DMS 273 treated with DMSO at 0.1 percent for 48 hours (cell line): ENCODE measurements at regions not wholly inside any gene's neighbourhood (a gene's known extent, or its start where the extent isn't known, plus 50 kb on each side); places are given as distances from the start of the nearest gene placed in this dataset.
"Not testable (repeated sequence)": the region's sequence is repeated elsewhere in the genome, so short reads cannot be mapped to it uniquely, and the experiment has no call there.

Experiments used
- DNase-seq: peaks from one replicate; lab custom pipeline; 2025; lab: John Stamatoyannopoulos, UW

- DNase-seq, result no peak
These were observed 166.0 kb downstream of the VEGFA start for GRCh38 chr6:43935921-43936439.

DNA sequence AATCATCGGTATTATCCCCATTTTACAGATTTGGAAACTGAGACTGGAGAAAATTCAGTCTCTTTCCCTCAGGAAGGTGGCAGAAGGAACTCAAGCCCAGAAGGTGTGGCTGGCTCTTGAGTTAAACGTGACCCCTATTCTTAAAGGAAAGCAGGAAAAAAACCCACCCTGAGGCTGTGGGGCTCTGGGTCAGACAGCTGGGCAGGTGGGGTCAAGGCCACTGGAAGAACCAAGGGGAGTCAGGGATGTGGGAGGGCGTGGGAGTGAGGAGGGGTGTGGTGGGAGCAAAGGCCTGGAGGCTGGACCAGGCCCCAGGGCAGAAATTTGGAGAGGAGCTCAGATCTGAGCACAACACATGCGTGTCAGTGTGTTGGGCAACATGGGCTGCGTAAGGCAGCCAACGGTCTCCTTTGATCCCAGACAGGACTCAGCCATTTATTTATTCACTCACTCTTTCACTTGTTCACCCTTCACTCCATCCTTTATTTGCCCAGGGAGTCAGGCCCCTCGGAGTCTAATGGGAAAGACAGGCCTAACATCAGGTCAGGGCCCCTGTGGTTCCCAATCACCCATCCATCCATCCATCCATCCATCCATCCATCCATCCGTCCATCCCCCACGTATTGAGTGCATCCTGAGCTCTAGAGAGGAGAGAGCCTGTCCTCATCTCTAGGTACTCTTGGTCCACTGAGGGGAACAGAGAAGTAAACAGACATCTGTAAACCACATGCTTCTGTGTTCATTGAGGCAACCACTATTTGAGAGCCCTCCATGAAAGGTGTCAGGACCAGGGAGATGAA lies 165.0 kb downstream of the VEGFA start:
- DNase-seq, result no peak

DNA sequence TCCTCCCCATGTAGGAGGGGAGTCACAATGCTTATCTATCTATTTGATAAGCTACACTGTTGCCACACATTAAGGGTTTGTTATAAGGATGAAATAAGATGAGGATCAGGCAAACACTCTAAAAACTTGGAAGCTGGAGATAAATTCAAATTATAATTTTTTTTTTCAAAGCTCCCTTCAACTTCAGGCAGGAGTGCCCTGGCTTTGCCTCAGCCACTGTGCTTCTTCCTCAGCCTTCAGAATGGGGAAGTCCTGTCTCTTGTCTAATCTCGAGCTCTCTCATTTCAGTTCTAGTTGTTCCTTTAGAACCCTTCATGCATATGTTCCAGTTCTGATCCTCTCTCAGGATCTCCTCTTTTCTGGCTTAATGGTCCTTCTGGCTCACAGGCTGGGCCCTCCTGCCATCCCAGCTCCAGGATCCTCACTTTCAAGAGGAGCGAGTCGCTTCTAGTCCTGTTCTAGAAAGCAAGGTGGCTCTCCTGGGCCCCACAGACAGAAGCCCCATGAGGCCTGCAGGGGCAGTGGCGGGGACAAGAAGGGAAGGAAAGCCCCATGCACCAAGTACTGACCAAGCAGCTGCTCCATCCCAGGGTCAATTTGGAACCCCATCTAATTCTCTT lies 164.3 kb downstream of the VEGFA start:
- no peak for DNase-seq

DNA sequence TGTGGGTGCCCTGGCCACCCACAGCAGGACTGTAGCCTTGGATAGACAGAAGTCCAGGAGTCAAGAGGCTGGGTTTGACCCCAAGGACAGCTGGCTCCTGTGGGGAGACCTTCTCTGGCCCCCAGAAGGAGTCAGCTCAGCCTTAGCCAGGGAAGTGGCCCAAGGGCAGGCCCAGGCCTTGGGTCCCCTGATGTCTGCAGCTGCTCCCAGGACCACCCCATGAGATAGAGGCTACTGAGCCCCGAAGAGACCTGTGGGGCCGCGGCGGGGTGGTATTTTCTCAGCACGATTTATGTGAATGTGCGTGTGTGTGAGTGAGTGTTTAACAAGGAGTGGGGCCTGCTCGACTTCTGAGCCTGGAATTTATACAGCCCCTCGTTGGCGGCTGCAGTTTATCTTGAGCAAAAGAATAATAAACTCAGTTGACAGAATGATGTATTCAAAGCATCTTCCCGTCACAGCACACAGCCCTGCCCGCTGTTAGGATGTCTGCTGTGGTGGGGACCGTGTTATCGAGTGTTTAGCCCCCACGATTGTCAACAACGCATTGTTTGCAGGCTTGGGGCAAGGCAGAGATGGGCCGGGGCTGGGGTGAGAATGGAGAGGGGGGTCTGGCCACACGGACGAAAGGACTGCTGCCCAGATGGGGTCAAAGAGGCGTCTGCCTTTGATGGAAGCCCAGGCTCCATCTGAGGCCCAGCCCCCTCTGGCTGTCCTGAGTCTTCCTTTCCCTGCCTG lies 163.3 kb downstream of the VEGFA start:
- DNase-seq, result no peak

GRCh38 chr6:43932259-43933147 lies 162.5 kb downstream of the VEGFA start:
- no peak for DNase-seq

- DNase-seq, result no peak
These were observed 161.2 kb downstream of the VEGFA start for GRCh38 chr6:43931201-43931600.

DNA sequence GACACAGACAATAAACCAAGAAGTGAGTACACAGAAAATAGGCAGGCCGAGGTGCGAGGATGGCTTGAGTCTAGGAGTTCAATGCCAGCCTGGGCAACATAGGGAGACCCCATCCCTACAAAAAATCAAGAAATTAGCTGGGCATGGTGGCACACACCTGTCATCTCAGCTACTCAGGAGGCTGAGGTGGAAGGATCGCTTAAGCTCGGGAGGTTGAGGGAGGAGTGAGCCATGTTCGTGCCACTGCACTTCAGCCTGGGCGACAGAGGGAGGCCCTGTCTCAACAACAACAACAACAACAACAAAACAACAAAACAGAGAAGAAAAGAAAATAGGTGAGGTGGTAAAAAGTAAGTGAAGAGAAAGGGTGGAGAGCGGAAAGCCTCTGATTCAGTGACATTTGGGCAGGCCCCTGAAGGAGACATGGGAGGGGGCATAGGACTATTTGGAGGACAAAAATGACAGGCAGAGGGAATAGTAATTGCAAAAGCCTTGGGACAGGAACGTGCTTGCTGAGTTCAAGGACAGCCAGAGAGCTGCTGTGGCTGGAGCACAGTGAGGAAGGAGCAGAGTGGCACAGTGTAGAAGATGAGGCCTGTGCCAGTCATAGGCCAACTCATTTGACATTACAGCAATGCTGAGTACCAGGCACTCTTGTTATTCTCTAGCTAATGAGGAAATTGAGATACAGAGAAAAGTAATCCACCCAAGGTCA lies 160.6 kb downstream of the VEGFA start:
- no peak for DNase-seq

DNA sequence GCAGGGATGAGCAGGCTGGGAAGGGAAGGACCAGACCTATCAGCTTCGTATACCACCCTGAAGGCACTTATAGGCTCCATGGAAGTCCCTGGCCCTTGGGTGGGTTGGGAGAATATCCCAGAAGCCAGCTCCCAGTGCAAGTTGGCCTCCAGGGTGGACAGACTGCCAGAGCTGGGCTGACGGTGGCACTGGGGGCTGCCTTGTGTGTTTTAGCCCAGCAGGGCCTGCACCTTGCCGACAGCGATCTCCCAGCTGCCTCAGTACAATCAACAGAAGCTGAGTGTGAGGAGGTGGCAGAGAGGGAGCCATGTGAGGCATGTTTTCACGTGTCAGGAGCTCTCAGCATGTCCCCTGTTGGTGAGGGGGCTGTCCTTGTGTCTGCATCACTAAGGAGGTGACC lies 159.5 kb downstream of the VEGFA start:
- DNase-seq, result no peak

DNA sequence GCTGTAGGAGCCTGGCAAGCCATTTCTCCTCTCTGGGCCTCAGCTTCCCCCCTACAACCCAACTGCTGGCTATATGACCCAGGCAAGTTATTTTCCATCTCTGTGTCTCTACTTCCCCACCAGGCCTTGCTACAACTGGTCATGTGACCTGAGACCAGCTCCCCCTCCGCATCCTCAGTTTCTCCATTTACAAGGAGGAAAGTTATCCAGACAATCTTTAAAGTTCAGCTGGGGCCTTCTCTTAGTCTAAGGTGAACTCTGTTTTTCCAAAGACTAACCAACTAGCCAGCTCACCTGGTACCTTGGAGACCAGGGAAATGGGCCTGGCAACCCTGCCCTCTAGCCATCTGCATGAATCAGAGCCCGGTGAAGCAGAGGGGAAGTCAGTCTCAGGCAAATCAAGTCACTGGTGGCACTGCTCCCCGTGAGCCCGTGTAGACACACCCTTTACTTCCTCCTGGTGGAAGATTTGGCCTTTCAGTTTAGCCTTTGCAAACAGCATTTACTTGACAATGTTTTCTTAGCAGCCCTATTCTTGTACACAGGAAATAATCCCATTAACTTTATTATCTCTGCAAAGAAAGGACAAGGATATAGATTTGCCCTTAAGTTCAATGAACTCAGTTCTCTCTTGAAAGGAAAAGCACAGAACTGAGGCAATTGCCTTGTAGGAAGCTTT lies 157.7 kb downstream of the VEGFA start:
- DNase-seq, result no peak

GRCh38 chr6:43926634-43927531 lies 156.9 kb downstream of the VEGFA start:
- DNase-seq, result peak; percentile 6

DNA sequence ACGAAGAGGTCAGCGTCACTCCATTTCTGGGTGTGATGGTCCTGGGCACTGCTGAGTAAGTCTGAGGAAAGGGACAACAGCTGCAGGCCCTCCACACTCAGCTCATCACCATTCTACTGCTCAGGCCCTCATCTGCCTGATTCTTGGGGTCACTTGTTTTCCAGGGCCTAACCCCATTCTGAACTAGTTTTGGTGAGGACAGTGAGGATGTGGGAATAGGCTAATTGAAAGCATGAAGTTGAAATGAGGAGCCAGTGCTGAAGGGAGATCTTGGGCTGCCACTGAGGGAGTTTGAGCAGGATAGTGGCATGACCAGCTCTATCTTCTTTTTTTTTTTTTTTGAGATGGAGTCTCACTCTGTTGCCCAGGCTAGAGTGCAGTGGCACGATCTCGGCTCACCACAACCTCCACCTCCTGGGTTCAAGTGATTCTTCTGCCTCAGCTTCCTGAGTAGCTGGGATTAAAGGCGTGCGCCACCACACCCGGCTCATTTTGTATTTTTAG lies 155.7 kb downstream of the VEGFA start:
- not testable (repeated sequence) for DNase-seq

- DNase-seq, result no peak
These were observed 154.3 kb downstream of the VEGFA start for GRCh38 chr6:43924222-43924702.

GRCh38 chr6:43923376-43924221 lies 153.6 kb downstream of the VEGFA start:
- no peak for DNase-seq

GRCh38 chr6:43922426-43923375 lies 152.7 kb downstream of the VEGFA start:
- DNase-seq, result no peak

DNA sequence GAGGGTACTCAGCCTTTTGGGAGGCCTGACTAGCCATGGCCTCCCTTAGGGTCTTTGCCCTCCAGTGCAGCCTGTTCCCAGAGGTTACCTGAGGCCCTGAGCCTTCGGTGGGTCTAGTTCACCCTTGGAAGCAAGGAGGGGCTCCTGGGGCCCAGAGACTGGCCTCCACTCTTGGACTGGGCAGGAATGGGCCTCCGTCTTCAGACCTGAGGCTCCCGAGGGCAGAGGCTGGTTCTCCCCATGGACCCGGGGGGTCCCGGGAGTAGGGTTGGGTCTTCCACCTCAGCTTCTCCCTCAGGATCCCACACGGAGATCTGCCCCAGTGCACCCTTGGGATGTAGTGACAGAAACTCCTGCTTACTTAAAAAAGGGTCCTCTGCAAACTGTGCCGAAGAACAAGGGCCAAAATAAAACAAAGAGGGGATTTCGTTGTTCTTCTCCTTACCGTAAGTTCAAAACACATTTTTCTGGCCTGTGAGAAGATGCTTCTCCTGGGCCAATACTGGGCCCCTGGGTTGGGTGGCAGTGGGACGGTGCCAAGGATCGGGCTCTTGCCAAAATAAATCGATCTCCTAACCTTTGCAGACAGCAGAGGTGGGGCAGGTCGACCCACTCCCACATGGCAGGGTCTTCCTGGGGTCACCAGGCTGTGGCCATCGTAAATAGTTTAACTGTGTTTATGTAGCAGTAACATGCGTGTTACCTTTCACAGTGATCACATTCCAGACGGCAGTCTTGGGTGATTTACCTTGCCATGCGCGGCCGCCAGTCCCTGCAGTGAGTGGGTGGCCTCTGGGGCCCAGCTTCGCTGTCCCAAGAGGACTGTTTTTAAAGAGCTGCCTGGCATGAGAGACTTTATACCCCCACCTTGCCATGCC lies 151.8 kb downstream of the VEGFA start:
- DNase-seq, result no peak

- DNase-seq, result no peak
These were observed 151.0 kb downstream of the VEGFA start for GRCh38 chr6:43921039-43921438.
